GM19324 (cell line): ENCODE measurements at regions not wholly inside any gene's neighbourhood (a gene's known extent, or its start where the extent isn't known, plus 50 kb on each side); places are given as distances from the start of the nearest gene placed in this dataset.
"Not testable (repeated sequence)": the region's sequence is repeated elsewhere in the genome, so short reads cannot be mapped to it uniquely, and the experiment has no call there.

Source experiments
- ATAC-seq: cut with Tn5 transposase; IDR thresholded peaks from one replicate; pipeline ENCODE4 v1.9.1; 2021; ENCODE audit warnings: mild to moderate bottlenecking, moderate library complexity; ENCODE audit not compliant: unreplicated experiment, low FRiP score

DNA sequence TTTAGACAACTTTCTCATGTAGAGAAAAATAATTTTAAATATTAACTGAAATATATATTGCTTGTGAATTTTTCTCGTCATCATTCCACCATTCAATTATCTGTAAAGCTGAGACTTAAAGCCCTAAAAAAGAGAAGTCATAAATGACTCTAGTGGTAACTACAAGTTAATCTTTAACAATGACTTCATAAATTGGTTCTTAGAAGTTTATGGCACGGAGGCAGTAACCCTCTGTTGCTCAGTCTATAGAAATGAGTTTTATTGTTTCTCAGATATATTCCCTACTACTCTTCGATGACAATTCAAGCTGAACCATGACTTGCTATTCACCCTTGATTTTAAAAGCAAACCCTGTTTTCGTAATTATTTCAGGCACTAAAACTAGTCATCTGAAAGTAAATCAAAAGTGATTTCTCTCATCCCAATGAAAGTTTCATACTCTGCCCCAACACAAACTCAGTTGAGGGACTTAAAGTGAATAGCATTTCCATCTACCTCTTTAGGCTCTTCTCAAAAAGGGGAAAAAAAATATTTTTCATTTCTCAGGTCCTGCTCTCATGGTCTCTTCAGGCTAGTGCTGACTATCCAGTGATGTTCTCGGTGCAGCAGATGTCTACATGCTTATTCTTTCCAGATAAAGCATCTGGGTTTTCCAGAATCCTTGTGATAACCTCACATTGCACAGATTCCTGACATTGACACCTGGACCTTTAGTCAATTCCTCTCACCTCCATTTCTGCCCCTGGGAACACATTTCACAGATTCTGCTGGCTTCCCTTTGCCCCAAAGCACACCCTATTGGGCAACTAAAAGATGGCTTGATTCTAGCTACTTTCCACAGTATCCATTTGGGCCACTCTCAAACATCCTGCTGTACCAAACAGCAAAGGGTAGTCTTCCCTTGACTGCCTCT, 207.8 kb upstream of the LRATD1 start:
- no peak for ATAC-seq

DNA sequence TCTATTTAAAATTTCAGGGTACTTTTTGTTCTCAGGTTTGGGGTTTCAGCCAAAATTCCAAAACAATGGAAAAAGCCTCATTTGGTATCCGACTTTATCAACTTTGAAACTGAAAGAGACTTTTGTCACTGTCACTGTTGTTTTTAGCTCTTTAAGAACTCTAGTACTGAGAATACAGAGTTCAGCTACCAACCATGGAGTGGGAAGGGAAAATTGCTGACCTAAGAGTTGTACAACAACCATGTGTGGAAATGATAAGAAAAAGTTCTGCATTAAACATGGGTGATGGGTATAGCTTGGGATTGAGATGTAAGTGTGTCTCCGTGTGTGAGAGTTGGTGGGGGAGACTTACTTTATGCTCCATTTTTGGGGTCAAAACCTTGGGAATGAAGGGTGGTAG, 206.6 kb upstream of the LRATD1 start:
- ATAC-seq: no peak

DNA sequence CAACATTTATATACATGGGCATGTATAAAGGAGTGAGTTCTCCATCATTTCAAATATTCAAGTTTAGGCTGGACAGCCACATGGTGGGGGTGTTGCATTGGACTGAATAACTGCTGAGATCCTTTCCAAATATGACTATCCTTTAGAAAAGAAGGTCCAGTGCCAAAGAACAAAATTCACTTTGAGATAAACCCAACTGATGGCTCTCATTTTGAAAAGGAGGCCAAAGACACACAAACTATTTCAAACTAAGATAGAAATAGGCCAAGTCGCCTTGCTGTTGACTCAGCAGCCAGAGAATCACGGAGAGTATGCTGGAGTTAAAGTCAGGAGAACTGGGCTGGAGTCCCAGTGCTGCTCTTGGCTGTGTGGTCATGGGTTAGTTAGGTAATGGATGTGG, 204.5 kb upstream of the LRATD1 start:
- no peak for ATAC-seq

DNA sequence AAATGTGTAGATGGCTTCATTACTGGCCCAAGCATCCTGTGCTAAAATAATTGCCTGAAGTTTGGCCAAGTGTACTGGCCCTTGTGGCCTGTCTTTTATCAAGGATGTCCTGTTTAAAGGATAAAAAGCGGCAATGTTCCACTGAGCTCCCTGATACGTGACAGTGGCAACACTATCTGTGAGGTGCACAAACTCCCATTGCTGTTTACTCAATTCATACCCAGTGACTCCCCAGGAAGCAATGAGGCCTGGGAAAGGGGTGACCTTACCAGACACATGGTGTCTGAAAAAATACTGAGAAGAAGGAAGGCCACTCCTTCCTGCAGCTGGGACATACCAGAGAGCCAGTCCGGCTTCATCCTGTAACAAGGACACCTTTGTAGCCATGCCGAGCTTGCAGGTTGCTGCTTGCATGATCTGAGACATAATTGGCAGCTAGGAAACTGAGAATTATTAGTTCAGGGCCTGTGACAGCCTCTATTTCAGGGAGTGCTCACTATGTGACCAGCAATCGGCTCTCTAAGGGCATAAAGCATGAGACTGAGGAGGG, 198.5 kb upstream of the LRATD1 start:
- ATAC-seq: no peak

DNA sequence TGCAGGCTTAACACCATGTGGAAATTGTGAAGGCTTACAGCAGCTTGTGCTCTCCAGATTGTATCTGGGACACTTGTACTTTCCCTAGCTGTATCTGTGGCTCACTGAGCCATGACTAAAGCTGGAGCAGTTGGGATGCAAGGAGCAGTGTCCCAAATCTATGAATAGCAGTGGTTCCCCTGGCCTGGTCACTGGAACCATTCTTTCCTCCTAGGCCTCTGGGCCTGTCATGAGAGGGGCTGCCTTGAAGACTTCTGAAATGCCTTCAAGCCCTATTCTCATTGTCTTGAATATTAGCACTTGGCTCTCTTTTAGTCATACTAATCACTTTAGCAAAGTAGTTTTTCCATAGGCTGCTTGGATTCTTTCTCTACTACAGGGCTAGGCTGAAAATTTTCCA, 186.8 kb upstream of the LRATD1 start:
- no peak for ATAC-seq

DNA sequence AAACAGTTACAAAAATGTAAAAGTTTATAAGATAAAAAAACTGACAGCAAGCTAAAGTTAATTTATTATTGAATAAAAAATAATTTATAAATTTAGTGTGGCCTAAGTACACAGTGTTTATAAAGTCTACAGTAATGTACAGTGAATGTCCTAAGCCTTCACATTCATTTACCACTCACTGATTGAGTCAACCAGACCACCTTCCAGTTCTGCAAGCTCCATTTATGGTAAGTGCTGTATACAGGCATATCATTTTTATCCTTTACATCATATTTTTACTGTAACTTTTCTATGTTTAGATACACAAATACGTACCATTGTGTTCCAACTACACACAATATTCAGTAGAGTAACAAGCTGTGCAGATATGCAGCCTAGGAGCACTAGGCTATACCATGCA, 184.2 kb upstream of the LRATD1 start:
- no peak for ATAC-seq

DNA sequence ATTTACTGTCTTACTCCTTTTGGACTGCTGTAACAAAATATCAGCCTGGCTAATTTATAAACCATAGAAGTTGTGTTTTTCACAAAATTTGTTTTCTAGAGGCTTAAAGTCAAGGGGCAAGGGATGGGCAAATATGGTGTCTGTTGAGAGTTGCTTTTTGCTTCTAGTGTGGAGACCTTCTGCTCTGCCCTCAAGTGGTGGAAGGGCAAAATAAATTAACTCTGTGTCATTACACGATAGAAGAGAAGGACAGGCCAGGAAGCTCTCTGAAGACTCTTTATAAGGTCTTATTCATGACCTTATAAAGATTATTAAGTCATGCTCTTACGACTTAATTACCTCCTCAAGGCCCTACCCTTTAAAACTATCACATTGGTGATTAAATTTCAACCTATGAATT, 181.2 kb upstream of the LRATD1 start:
- ATAC-seq: no peak

DNA sequence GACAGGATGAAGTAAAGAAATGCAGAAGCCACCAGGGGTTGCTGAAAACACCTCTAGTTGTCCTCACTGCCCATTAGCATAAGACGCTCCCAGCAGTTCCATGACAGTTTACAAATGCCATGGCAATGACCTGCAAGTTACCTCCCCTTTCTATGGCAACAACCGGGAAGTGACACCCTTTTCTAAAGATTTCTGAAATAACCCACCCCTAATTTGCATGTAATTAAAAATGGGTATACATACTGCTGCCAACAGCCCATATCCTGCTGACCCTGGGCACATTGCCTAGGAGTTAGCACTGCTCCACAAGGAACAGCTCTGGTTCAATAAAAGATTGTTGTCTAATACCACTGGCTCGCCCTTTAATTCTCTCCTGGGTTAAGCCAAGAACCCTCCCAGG, 178.3 kb upstream of the LRATD1 start:
- no peak for ATAC-seq

DNA sequence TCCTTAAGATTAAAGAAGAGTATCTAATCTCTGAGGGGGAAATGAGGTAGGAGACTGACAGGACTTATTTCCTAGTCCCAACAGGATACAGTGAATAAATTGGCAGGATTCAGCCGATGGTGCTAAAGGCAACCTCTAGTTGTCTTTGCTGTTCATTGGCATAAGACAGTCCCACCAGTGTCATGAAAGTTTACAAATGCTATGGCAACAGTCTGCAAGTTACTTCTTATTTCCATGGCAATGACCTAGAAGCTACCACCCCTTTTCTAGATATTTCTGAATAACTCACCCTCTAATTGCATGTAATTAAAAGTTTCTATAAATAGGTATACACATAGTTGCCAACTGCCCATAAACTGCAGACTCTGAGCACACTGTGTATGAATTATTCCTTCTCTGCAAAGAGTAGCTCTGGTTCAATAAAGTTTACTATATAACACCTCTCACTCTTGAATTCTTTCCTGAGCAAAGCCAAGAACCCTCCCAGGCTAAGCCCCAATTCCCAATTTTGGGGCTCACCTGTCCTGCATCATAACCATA, 172.7 kb upstream of the LRATD1 start:
- ATAC-seq: no peak

DNA sequence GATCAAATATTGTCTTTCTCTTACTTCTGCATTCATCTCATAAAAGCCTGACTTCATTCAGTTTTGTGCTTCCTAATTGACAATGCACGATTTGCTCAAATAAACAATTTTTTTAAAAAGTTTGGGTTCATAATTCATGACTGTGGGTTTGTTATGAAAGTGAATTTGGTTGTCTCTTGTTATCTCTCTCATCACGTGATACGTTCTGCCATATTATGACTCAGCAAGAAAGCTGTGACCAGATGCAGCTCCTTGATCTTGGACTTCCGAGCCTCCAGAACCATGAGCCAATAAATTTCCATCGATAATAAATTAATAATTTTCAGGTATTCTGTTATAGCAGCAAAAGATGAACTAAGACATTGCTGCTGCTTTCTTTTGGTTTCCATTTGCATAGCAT, 156.5 kb upstream of the LRATD1 start:
- ATAC-seq: no peak

DNA sequence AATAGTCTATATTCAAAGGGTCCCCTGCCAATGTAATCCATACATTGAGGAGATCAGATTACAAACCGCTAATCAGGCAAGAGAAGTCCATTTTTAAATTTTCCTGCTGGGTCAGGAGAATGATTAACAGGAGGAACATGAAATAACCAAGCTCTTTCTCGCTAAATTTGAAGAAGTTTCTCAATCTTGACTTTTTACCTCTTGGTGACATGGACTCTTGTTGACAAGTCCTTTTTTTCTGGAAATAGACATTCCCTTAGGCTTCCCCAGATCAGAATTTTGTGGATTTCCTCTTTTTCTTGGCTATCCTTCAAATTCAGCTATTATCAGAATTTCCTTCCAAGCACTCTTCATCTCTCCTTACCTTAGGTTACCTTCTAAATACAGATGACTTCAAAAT, 153.0 kb upstream of the LRATD1 start:
- no peak for ATAC-seq

DNA sequence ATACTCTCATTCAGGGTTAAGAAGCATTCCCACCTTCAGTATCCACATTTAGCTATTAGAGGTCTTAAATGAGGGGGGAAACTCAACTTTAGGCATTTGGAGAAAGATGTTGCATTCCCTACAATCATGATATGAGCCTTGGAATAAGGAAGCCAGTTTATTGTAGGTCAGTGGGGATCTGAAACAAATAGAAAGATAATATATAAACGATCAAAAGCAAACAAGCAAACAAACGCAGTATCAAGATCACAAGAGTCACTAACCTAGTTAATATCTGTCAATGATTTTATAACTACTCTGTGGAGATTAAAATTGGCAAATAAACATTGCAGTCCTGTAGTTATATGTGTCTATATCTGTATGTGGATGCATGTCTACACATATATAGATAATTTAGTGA, 152.4 kb upstream of the LRATD1 start:
- ATAC-seq: no peak

DNA sequence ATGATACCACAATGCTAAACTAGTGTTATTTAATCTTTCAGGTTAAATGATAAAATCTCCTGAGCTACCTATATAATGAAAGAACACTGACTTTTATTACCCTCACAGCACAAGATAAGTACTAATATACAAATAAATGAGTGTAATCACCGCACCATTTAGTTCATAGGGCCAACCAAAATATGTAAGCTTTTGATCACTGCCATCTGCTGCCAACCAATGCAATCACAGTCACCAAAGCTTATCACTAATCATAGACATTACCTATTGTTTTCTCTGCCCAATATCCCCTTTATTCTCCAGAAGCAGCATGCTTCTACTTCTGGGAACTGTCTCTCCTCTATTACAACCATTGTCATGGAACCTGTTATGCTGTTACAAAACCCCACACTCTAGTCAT, 151.6 kb upstream of the LRATD1 start:
- no peak for ATAC-seq

DNA sequence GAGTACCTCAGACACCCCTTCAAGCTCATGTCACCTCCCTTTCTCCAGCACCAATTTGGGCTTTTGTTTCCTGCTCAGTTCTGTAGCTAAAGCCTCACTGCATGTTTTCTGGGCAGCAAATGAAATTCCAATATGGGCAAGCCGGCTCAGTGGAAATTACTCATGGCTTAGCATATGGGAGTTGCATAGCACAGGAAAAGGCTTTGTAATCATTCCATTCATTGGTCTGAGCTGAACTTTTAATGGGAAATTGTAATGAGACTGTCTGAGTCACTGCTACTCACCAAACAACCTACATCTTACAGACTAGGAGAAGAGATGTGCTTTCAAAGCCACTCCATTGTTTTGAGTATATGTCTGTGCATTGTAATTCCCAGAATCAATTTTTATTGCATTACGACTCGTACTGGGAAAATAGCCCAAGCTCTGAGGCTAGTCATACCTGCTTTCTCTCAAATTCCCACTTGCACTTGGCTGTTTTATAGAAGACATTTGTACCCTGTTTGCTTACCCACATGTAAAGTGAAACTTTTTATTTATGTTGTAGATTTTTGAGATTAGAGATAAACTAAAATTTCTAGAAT, 139.5 kb upstream of the LRATD1 start:
- ATAC-seq: no peak

DNA sequence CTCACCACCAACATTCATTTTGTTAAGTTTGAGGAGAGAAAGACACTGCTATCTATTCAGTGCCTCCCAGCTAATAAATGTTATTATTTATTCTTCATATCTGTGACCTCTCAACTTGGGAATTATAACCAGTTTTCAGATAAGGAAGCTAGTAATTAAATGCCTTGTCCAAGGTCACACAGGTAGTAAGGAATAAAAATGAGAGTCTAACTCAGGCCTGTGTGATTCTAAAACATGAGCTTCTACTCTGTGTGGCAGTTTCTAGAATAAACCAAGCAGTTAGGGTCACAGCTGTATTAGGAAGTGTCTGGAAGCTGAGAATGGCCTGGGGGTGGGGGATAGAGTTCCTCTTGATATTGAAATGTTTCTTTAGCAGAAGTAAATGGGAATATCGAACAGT, 137.8 kb upstream of the LRATD1 start:
- ATAC-seq: no peak

DNA sequence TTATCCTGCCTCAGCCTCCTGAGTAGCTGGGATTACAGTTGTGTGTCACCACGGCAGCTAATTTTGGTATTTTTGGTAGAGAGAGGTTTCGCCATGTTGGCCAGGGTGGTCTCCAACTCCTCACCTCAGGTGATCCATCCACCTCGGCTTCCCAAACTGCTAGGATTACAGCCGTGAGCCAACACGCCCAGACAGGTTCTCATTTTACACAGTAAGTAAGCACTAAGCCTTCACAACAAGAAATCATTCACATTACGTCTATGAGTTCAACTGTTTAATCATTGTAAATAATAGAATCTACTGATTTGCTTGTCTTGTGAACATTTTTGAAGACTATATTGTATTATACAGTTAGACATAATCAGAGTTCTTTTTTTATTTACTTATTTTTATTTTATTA, 131.5 kb upstream of the LRATD1 start:
- ATAC-seq: no peak

DNA sequence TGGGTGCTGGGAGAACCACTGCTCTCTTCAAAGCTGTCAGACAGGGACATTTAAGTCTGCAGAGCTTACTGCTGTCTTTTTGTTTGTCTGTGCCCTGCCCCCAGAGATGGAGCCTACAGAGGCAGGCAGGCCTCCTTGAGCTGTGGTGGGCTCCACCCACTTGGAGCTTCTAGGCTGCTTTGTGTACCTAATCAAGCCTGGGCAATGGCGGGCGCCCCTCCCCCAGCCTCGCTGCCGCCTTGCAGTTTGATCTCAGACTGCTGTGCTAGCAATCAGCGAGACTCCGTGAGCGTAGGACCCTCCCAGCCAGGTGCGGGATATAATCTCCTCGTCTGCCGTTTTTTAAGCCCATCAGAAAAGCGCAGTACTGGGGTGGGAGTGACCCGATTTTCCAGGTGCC, 125.6 kb upstream of the LRATD1 start:
- ATAC-seq: not testable (repeated sequence)

DNA sequence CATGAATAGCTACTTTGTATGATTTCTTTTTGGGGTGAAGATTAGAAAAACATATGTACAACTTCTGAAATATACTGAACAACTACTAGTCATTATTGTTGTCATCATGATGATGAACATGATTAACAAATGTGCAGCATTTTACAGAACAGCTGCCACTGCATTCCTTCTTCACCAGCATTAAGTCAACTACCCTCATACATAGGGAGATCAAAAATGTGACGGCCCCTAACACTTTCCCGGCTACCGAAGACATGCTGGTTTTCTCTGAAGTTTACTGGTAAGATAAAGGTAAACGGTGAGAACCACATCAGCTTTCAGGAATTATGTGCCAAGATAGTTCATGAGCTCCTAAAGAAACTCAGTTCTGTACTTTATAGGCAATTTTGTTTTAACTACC, 121.0 kb upstream of the LRATD1 start:
- no peak for ATAC-seq

DNA sequence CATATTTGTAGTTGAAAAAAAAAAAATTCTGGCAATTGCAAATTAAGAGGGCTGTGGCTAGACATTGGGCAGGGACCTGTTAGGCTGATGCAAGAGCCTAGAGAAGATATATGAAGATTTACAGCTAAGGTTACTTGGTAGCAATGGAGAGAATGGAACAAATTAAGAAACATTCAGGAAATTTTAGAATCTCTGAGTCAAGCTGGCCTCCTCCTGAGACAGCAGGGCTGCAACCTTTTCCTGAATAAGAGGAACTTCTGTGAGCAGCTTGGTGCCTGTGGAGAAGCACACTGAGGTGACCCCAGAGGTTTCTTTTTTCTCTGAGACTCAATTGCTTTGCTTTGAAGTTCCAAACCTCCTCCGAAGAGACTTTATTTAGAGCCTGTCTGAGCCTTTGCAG, 118.6 kb upstream of the LRATD1 start:
- no peak for ATAC-seq

DNA sequence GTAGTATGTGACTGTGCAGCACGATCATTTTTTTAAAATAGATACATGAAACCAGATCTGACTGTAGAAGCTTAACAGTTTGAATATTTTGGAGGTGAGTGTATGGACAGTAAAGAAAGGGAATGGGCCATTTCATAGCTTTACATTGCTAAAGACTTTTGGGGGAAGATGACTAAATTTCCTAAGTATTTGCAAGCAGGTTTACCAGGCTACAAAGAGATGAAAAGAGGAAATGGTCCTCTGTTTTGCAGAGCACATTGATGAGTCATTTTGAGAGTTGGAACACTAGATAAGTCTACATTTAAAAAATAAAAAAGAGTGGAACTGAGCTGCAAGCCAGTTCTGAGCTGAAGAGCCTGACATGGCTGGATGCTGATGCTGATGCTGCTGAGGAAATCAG, 115.7 kb upstream of the LRATD1 start:
- no peak for ATAC-seq

DNA sequence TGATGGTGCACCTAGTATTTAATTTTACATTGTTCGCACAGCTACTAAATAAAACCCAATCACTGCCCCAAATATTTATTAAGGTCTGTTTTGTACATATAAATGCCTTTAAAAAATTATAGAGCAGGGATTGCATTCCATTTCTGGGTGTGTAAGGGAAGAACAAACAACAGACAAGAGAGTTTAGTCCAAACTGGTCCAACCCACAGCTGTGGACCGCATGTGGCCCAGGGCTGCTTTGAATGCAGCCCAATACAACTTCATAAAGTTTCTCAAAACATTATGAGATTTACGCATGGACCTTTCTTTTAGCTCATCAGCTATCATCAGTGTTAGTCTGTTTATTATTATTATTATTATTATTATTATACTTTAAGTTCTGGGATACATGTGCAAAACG, 114.8 kb upstream of the LRATD1 start:
- no peak for ATAC-seq
